NB4 (cell line): ENCODE measurements at regions not wholly inside any gene's neighbourhood (a gene's known extent, or its start where the extent isn't known, plus 50 kb on each side); places are given as distances from the start of the nearest gene placed in this dataset.

Experiments
- POLR2A ChIP-seq: IDR thresholded peaks from 2 replicates; pipeline ENCODE4 v1.6.1; 2011; ENCODE audit warnings: mild to moderate bottlenecking; ENCODE audit not compliant: insufficient read length; ENCODE audit errors: extremely low read depth
- TF ChIP-seq, protein P1 (sequence below): IDR thresholded peaks from one replicate; pipeline ENCODE4 v1.5.1; 2012; ENCODE audit warnings: low read depth, low read length
- TF ChIP-seq, protein P2 (sequence below): IDR thresholded peaks from 2 replicates; pipeline ENCODE4 v1.6.1; 2011; ENCODE audit warnings: low read depth, low read length

DNA sequence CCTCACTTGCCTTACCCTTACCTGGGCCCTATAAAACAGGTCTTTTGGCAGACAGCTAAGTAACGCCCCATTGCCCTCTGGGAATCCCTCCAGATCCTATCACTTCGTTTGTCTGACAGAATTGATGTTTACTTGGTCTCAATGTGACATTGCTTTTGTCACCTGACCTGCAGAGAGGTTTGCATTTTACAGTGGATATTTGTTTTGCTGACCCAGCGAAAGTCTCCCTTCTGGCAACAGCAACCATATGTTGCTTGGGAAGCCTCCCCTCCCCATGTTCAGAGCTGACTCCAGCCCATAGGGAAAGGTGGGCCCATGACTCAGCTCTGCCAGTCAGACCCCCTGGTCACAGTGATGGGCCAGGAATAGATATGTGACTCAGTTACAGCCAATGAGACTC is 54.0 kb upstream of the LARP1 start:
- TF ChIP-seq, protein P1, sequence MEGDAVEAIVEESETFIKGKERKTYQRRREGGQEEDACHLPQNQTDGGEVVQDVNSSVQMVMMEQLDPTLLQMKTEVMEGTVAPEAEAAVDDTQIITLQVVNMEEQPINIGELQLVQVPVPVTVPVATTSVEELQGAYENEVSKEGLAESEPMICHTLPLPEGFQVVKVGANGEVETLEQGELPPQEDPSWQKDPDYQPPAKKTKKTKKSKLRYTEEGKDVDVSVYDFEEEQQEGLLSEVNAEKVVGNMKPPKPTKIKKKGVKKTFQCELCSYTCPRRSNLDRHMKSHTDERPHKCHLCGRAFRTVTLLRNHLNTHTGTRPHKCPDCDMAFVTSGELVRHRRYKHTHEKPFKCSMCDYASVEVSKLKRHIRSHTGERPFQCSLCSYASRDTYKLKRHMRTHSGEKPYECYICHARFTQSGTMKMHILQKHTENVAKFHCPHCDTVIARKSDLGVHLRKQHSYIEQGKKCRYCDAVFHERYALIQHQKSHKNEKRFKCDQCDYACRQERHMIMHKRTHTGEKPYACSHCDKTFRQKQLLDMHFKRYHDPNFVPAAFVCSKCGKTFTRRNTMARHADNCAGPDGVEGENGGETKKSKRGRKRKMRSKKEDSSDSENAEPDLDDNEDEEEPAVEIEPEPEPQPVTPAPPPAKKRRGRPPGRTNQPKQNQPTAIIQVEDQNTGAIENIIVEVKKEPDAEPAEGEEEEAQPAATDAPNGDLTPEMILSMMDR = no peak
- TF ChIP-seq, protein P2, sequence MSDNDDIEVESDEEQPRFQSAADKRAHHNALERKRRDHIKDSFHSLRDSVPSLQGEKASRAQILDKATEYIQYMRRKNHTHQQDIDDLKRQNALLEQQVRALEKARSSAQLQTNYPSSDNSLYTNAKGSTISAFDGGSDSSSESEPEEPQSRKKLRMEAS = no peak
- TF ChIP-seq POLR2A = no peak
